ENCODE measurements at regions not wholly inside any gene's neighbourhood (a gene's known extent, or its start where the extent isn't known, plus 50 kb on each side); places are given as distances from the start of the nearest gene placed in this dataset.

DNA sequence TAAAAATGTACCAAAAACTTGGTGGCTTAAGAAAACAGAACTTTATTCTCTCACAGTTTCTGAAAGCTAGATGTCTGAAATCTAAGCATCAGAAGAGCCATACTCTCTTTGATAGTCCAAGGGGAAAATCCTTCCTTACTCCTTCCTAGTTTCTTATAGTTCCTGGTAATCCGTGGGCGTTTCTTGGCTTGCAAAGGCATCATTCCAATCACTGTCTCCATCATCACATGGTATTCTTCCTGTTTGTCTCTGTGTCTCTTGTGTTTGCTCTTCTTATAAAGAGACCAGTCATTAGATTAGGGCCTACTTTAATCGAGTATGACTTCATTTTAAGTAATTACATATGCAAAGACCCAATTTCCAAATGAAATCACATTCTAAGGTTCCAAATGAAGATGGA is 118.9 kb upstream of the FSTL5 start:
- H2BK20ac ChIP-seq (ENCODE audit: low read length): no peak overlapping the region
- H2BK12ac ChIP-seq (ENCODE audit: low read depth, low read length): no peak overlapping the region
- H2BK120ac ChIP-seq (replicated peaks; ENCODE audit: low read depth, low read length): no peak overlapping the region
- H3K14ac ChIP-seq (ENCODE audit: insufficient read length): no peak overlapping the region
- no peaks in the 10 kb centered on the region; the same call in 1 of the 2 replicates for H3K23me2 ChIP-seq (ENCODE audit: low read depth, low read length)
- H3K9me3 ChIP-seq (ENCODE audit: insufficient read depth in 2 of 2, low read depth in 1 of 2, low read length in 1 of 2): no peaks in the 10 kb centered on the region
- no peak overlapping the region for H3K4me2 ChIP-seq (ENCODE audit: insufficient read depth in 1 of 2, low read depth in 2 of 2, low read length in 2 of 2)
- H2AK5ac ChIP-seq (ENCODE audit: low read depth, low read length): no peak overlapping the region
- ChIA-PET POLR2A (ENCODE audit: partially characterized antibody) (no interaction called here), CTCF (ENCODE audit: partially characterized antibody) (no interaction called here)
- no peak overlapping the region for H3K56ac ChIP-seq (replicated peaks; ENCODE audit: insufficient read length, low read depth, low read length)
- no peak overlapping the region for H4K8ac ChIP-seq (ENCODE audit: extremely low read depth, insufficient read depth, low read length)
- H3K4me1 ChIP-seq (replicated peaks in 1 of 4; ENCODE audit: control insufficient read depth in 3 of 4, insufficient read depth in 4 of 4, low read length in 3 of 4): no peaks in the 10 kb centered on the region
- no peak overlapping the region for H3K9ac ChIP-seq (replicated peaks in 1 of 4; ENCODE audit: extremely low read depth in 1 of 4, low read depth in 3 of 4, low read length in 3 of 4)
- no peak for FAIRE-seq
- H3K79me2 ChIP-seq (ENCODE audit: control insufficient read depth in 1 of 2, insufficient read depth in 2 of 2, low read length in 2 of 2): no peaks in the 10 kb centered on the region
- H3K18ac ChIP-seq (ENCODE audit: extremely low read depth, low read length): no peak overlapping the region
- no peak overlapping the region for H3K27ac ChIP-seq (ENCODE audit: low read depth, low read length)
- no peaks in the 10 kb centered on the region for H4K20me1 ChIP-seq (replicated peaks in 1 of 2; ENCODE audit: control insufficient read depth in 1 of 2, insufficient read depth in 2 of 2, low read length in 2 of 2)
- H3K4me3 ChIP-seq (ENCODE audit: extremely low read depth in 1 of 4, insufficient read depth in 2 of 4, low read depth in 3 of 4, low read length in 4 of 4): no peak overlapping the region
- no peak overlapping the region for H2BK5ac ChIP-seq (ENCODE audit: low read depth, low read length)
- no peaks in the 10 kb centered on the region for H3K27me3 ChIP-seq (replicated peaks in 1 of 4; ENCODE audit: control insufficient read depth in 3 of 4, extremely low read depth in 1 of 4, insufficient read depth in 3 of 4, low read length in 3 of 4)
- no peak overlapping the region for H3K23ac ChIP-seq (ENCODE audit: insufficient read length)
- H2AFZ ChIP-seq (ENCODE audit: low read length): no peak overlapping the region
- no peak overlapping the region for H3K4ac ChIP-seq (replicated peaks; ENCODE audit: insufficient read length, low read depth, low read length)
- H3K79me1 ChIP-seq (ENCODE audit: low read depth, low read length): no peaks in the 10 kb centered on the region
- no peaks in the 10 kb centered on the region for H3K36me3 ChIP-seq (ENCODE audit: control insufficient read depth in 2 of 4, insufficient read depth in 4 of 4, low read length in 3 of 4)
- no peak overlapping the region for H4K5ac ChIP-seq (ENCODE audit: insufficient read length, low read depth, low read length)
- no peak overlapping the region for H2BK15ac ChIP-seq (ENCODE audit: low read length)
- 90% methylated on average over 3 of the region's 3 CpGs; no CpG with 5 or more reads in 1 of the 2 experiments for WGBS, 2 experiments (ENCODE audit: extremely low coverage in 1 of 2, insufficient coverage in 1 of 2, insufficient read length in 1 of 2, insufficient replicate concordance in 2 of 2, low coverage in 1 of 2, low lambda C conversion rate in 2 of 2, missing lambda C conversion rate in 1 of 2)
- DNase-seq (ENCODE audit: low read depth in 1 of 2, low spot score in 2 of 2): no peak
- no peak overlapping the region for H4K91ac ChIP-seq (replicated peaks; ENCODE audit: insufficient read length, low read length)
- no peak for TF ChIP-seq POU5F1 (IDR thresholded peaks at IDR 0.05; ENCODE audit: low read depth, low read length)

Measured in H1 (cell line).